Liver (tissue), 3 donors: ENCODE measurements at regions not wholly inside any gene's neighbourhood (a gene's known extent, or its start where the extent isn't known, plus 50 kb on each side); places are given as distances from the start of the nearest gene placed in this dataset.

ENCODE experiments used
- ATF3 ChIP-seq: IDR thresholded peaks from 2 replicates; pipeline ENCODE4 v1.6.1; 2016; ENCODE audit warnings: antibody characterized with exemption
- CTCF ChIP-seq: fragments of 150-350 bp; IDR thresholded peaks from 2 replicates; pipeline ENCODE4 v1.5.1; 2017; ENCODE audit warnings: improper control_type of control experiment, low read depth, low read length; ENCODE audit not compliant: missing input control
- FOXA1 ChIP-seq: IDR thresholded peaks from 2 replicates; pipeline ENCODE4 v1.6.1; 2016; ENCODE audit warnings: antibody characterized with exemption
- FOXA2 ChIP-seq: IDR thresholded peaks from 2 replicates; pipeline ENCODE4 v1.6.1; 2016; ENCODE audit warnings: antibody characterized with exemption
- GABPA ChIP-seq, 2 donors: IDR thresholded peaks in 1 of 2; conservative IDR thresholded peaks in 1 of 2; 2 replicates each; pipeline ENCODE4 v1.6.1; 2016; ENCODE audit warnings: antibody characterized with exemption in 2 of 2, mild to moderate bottlenecking in 1 of 2, moderate library complexity in 1 of 2
- JUND ChIP-seq, 2 donors: IDR thresholded peaks; 2 replicates each; pipeline ENCODE4 v1.6.1; 2016; ENCODE audit warnings: antibody characterized with exemption in 2 of 2
- MAX ChIP-seq: IDR thresholded peaks from 2 replicates; pipeline ENCODE4 v1.6.1; 2016; ENCODE audit warnings: antibody characterized with exemption
- RAD21 ChIP-seq, 2 donors: IDR thresholded peaks; 2 replicates each; pipeline ENCODE4 v1.6.1; 2016; ENCODE audit warnings: antibody characterized with exemption in 2 of 2, mild to moderate bottlenecking in 2 of 2
- REST ChIP-seq: IDR thresholded peaks from 2 replicates; pipeline ENCODE4 v1.6.1; 2016; ENCODE audit warnings: antibody characterized with exemption, mild to moderate bottlenecking
- TAF1 ChIP-seq: conservative IDR thresholded peaks from 2 replicates; pipeline ENCODE4 v1.6.1; 2016; ENCODE audit warnings: antibody characterized with exemption, mild to moderate bottlenecking
- YY1 ChIP-seq: IDR thresholded peaks from 2 replicates; pipeline ENCODE4 v1.6.1; 2016; ENCODE audit warnings: antibody characterized with exemption, mild to moderate bottlenecking
- ZBTB33 ChIP-seq: IDR thresholded peaks from 2 replicates; pipeline ENCODE4 v1.6.1; 2016; ENCODE audit warnings: antibody characterized with exemption
- donor health status: healthy.
- donor health status: healthy.

- TF ChIP-seq CTCF (no peak), ATF3 (no peak), JUND (IDR thresholded peaks at IDR 0.05) (no peak), MAX (no peak), FOXA2 (no peak), TAF1 (no peak), REST (no peak), RAD21 (IDR thresholded peaks at IDR 0.05) (no peak), GABPA (IDR thresholded peaks at IDR 0.05 in 1 of 2, conservative IDR thresholded peaks at IDR 0.05 in 1 of 2) (no peak), YY1 (no peak), ZBTB33 (no peak), FOXA1 (no peak)
Measured at GRCh38 chr10:64555666-64556065, 1034.5 kb downstream of the REEP3 start.
